Nephron (organoid): ENCODE measurements at regions not wholly inside any gene's neighbourhood (a gene's known extent, or its start where the extent isn't known, plus 50 kb on each side); places are given as distances from the start of the nearest gene placed in this dataset.

ENCODE experiments used
- H3K27ac Mint-ChIP-seq, 3 experiments: 2 replicates each; pipeline ENCODE4 v1.8.0; 2020; ENCODE audit warnings: mixed read lengths in 3 of 3, mild to moderate bottlenecking in 2 of 3, moderate library complexity in 1 of 3
- H3K27me3 Mint-ChIP-seq: 2 replicates; pipeline ENCODE4 v1.8.0; 2021; ENCODE audit warnings: low read depth, mild to moderate bottlenecking, moderate library complexity, mixed read lengths
- H3K36me3 Mint-ChIP-seq: 2 replicates; pipeline ENCODE4 v1.8.0; 2020; ENCODE audit warnings: low read depth, mixed read lengths
- H3K4me1 Mint-ChIP-seq: 2 replicates; pipeline ENCODE4 v1.8.0; 2020; ENCODE audit warnings: mixed read lengths
- H3K4me3 Mint-ChIP-seq, 3 experiments: 2 replicates each; pipeline ENCODE4 v1.8.0; 2020; ENCODE audit warnings: mild to moderate bottlenecking in 3 of 3, mixed read lengths in 3 of 3, moderate library complexity in 2 of 3
- H3K9me3 Mint-ChIP-seq: 2 replicates; pipeline ENCODE4 v1.8.0; 2020; ENCODE audit warnings: mixed read lengths
- CTCF ChIP-seq, 3 experiments: fragments of 200-600 bp; sonication (generic); IDR thresholded peaks; one replicate each; pipeline ENCODE4 v1.5.0; 2021; ENCODE audit warnings: antibody characterized with exemption in 3 of 3; ENCODE audit not compliant: unreplicated experiment in 3 of 3

GRCh38 chr16:54993106-54993895, 62.6 kb downstream of the IRX5 start:
- Mint-ChIP-seq H3K36me3 (no peaks in the 10 kb centered on the region), H3K27me3 (peaks cover 60% of the 10 kb centered on the region), H3K27ac (no peak overlapping the region), H3K9me3 (no peaks in the 10 kb centered on the region), H3K4me1 (peaks cover 5% of the 10 kb centered on the region), H3K4me3 (no peak overlapping the region)
- TF ChIP-seq CTCF (IDR thresholded peaks at IDR 0.05; ENCODE audit: unreplicated experiment in 3 of 3): no peak

GRCh38 chr16:54996186-54996585, 65.5 kb downstream of the IRX5 start:
- H3K4me1 Mint-ChIP-seq: peaks cover 5% of the 10 kb centered on the region
- TF ChIP-seq CTCF (IDR thresholded peaks at IDR 0.05; ENCODE audit: unreplicated experiment in 3 of 3): no peak
- H3K27ac Mint-ChIP-seq: no peak overlapping the region
- no peak overlapping the region for H3K4me3 Mint-ChIP-seq
- H3K27me3 Mint-ChIP-seq: peaks cover 80% of the 10 kb centered on the region
- H3K36me3 Mint-ChIP-seq: no peaks in the 10 kb centered on the region
- H3K9me3 Mint-ChIP-seq: no peaks in the 10 kb centered on the region

- Mint-ChIP-seq H3K4me3 (no peak overlapping the region), H3K27ac (no peak overlapping the region), H3K36me3 (no peaks in the 10 kb centered on the region), H3K4me1 (peaks cover 5% of the 10 kb centered on the region), H3K27me3 (peaks cover 78% of the 10 kb centered on the region), H3K9me3 (no peaks in the 10 kb centered on the region)
- no peak for TF ChIP-seq CTCF (IDR thresholded peaks at IDR 0.05; ENCODE audit: unreplicated experiment in 3 of 3)
These were observed 68.2 kb downstream of the IRX5 start for GRCh38 chr16:54998834-54999233.

DNA sequence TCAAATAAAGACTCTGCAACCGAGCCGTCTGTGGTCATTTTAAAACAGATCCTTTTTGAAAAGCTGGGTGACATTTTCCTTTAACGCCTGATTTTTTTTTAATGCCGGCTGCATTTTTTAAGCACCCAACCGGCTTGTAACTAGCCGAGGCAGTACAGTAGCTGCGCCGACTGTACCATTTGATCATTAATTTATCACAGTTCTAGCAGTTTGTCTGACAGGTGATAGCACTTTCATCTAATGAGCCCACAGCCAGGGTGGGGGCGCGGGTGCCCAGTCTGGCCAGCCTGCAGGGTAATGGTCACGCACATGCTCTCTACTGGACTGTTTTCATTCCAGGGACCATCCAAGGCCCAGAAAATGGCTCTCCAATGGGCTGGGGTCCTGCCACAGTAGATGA, 68.8 kb downstream of the IRX5 start:
- Mint-ChIP-seq H3K4me3 (no peak overlapping the region), H3K9me3 (no peaks in the 10 kb centered on the region), H3K27ac (no peak overlapping the region), H3K27me3 (peaks cover 81% of the 10 kb centered on the region), H3K36me3 (no peaks in the 10 kb centered on the region), H3K4me1 (peaks cover 5% of the 10 kb centered on the region)
- TF ChIP-seq CTCF (IDR thresholded peaks at IDR 0.05; ENCODE audit: unreplicated experiment in 3 of 3): no peak

DNA sequence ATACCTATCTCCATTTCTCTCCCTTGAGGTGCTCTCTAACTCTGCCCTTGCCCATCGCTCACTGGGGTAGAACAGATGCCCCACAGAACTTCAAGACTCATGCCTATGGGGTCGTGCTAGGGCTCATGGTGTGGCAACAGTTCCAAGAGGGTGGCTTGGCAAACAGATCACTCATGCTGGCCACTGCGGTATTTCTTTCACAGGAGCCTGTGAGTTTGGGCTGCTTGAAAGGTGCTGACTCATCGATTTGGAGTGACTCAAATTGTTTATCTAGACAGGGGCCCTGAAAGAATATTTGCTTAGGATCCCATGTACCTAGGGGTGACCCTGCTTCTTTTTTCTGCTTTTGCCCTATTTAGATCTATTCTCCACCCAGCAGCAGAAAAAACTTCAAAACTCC, 69.9 kb downstream of the IRX5 start:
- H3K27ac Mint-ChIP-seq: no peak overlapping the region
- no peak for TF ChIP-seq CTCF (IDR thresholded peaks at IDR 0.05; ENCODE audit: unreplicated experiment in 3 of 3)
- no peaks in the 10 kb centered on the region for H3K36me3 Mint-ChIP-seq
- no peak overlapping the region for H3K4me3 Mint-ChIP-seq
- H3K9me3 Mint-ChIP-seq: no peaks in the 10 kb centered on the region
- peaks cover 75% of the 10 kb centered on the region for H3K27me3 Mint-ChIP-seq
- H3K4me1 Mint-ChIP-seq: peaks cover 5% of the 10 kb centered on the region

- Mint-ChIP-seq H3K27ac (no peak overlapping the region), H3K27me3 (peaks cover 62% of the 10 kb centered on the region), H3K9me3 (no peaks in the 10 kb centered on the region), H3K4me3 (no peak overlapping the region), H3K4me1 (no peaks in the 10 kb centered on the region), H3K36me3 (no peaks in the 10 kb centered on the region)
- TF ChIP-seq CTCF (IDR thresholded peaks at IDR 0.05; ENCODE audit: unreplicated experiment in 3 of 3): no peak
These were observed 71.3 kb downstream of the IRX5 start for GRCh38 chr16:55001931-55002330.
